HG02571 (cell line): ENCODE measurements at regions not wholly inside any gene's neighbourhood (a gene's known extent, or its start where the extent isn't known, plus 50 kb on each side); places are given as distances from the start of the nearest gene placed in this dataset.
A peak's percentile ranks its signal among the peaks of the same experiment; 100 is the strongest.
"Not testable (repeated sequence)": the region's sequence is repeated elsewhere in the genome, so short reads cannot be mapped to it uniquely, and the experiment has no call there.

Experiments used
- ATAC-seq: cut with Tn5 transposase; IDR thresholded peaks from one replicate; pipeline ENCODE4 v1.9.1; 2021; ENCODE audit warnings: mild to moderate bottlenecking, moderate library complexity; ENCODE audit not compliant: unreplicated experiment

DNA sequence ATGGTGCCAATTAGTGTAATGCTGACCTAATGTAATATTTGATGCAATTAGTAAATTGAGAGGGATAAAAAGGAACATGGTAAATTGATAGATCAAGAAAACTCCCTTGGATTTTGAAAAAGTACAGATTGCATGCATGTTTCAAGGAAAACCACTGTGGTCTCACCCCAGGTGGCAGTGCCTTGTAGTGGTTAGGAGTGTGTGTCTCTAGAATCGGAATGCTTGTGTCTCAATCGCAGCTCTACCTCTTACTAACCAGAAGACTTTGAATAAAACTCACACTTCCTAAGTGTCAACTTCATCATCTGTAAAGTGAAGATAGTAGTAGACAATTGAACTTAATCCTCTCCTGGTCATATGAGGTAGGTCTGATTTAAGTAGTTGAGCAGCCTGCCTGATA is 128.9 kb upstream of the GOT2 start:
- no peak for ATAC-seq

DNA sequence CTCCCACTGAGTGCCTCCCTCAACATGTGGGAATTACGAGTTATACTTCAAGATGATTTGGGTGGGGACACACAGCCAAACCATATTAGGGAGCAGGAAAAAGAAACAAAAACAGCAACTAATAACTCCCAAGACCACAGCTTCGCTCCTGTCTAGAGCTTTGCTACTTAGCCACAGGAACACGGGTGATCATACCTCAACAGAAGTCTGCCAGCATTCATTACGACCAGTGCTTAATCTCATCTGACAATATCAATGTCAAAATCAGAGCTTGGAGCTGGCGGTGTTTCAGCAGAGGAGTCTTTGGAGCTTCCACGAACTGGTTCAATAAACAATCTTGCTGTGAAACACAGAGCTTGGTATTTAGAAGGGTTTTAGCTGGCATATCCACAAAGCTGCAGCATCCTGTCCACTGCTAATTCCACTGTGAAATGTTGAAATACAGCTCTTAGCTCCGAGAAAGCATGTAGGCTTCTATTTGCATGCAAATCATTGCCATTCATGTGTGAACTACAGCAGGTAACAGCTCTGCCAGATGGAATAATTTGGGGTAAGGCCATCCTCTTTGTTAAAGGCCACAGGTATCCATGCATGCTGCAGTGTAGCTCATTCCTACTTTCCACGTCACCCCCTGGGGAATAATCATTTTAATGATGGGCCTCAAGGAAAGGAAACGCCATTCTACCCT is 128.4 kb upstream of the GOT2 start:
- ATAC-seq, result no peak

DNA sequence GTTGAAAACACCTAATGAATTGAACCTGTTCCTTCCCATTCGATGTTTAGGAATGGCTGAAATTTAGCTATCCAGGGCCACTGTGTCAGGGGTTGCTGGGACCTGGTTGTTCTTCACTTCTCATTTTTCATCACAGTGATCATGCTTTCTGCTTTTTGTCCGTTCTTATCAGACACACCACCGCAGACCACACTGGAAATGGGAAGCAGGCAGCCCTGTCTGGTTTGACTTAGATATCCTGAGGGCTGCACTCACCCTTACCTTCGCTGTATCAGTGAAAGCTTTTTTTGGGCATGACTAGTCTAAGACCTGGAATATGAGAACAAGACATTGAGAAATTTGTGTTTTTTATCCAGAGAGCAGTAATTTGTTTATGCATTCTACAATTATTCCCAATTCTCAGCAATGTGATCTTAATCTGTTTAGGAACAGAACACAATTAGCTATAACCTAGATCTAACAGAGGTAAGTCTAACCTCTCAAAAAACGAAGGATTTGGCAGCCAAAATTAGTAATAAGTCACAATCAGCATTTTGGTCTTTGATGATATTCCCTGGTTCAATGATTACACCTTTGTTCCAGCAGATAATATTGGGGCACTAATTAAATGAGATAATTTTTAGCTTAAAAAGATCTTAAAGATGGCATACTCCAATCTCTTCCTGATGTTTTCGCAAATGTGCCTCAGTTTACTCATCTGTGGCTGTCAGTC is 126.0 kb upstream of the GOT2 start:
- no peak for ATAC-seq

DNA sequence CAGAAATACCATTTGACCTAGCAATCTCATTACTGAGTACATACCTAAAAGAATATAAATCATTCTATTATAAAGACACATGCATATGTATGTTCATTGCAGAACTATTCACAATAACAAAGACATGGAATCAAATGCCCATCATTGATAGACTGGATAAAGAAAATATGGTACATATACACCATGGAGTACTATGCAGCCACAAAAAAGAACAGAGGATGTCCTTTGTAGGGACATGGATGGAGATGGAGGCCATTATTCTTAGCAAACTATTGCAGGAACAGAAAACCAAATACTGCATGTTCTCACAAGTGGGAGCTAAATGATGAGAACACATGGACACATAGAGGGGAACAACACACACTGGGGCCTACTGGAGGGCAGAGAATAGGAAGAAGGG is 124.5 kb upstream of the GOT2 start:
- not testable (repeated sequence) for ATAC-seq

DNA sequence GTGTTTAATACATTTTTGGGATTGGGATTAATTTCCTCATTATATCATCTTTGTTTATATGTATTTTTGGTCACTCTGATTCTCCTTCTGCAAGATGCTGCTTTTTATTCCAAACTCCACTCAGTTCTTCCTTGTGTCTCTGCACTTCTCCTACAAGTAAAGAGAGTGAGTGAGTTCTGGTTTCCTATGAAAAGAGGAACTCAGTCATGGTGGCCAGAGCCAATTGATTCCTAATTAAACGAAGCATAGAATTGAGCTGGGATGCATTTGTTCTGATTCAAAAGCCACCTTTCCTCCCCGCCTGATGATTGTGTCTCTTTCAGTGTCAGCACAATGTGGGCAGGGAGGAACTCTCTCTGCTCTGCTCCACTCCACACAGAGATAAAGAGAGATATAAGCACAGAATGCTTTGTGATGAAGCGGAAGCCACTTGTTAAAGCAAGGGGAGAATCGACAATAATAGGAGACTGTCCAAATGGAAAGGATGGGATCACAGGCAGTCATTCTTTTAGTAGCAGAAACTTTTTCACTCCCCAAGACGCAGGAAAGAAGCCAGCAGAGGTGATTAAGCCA is 121.3 kb upstream of the GOT2 start:
- ATAC-seq, result no peak

DNA sequence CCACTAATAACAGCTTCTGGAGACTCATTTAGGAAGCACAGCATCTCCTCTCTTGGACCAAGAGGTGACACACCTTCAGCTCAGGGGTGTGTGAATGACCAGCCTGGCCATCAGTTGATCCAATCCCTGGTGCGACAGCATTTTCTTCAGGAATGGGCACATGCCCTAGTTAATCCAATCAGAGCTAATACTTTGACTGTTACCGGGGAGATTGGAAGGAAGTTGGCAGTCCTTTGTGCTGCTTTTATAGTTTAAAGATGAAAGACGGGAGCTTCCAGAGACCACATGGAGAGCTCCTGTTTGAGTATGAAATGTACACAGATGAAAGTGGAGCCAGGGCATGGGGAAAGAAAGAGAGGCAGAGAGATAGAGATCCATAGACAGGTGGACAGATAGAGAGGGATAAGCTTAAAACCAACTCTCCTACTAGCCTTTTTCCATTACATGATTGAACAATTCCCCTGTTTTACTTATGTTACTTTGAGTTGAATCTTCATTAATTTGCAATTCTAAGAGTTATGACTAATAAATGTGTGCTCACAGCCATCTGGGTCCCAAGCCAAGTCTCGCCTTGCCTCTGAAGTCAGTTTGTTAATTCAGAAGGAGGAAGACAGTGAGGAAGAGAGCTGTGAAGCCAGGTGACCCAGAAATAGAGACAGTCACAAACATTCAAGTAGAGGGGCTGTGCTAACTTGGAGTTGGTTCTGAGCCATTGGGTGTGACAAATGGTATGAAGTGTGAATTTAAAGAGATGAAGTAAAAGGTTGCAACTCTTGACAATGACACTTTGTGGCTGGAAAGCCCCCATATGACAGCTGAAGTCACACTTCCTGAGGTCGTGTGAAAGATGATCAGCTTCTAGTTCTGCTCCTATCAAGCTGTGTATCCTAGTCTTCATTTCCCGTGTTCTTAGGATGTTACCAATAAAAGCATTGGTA is 120.0 kb upstream of the GOT2 start:
- peak; percentile 65 for ATAC-seq

DNA sequence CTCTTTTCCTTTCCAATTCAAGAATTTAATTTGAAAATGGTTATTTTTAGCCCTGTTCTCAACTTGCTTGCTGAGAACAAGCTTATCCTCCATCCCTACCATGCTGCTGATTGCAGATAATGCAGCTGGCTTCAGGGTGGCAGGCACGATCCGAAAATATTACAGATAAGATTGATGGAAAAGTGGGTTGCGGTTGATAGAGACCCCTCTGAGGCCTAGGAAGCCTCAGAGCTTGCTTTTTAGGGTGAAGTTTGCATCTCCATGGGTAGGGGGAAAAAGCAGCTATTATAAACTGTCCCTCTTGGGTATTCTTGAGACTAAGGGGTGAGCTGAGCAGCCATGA is 116.5 kb upstream of the GOT2 start:
- no peak for ATAC-seq

DNA sequence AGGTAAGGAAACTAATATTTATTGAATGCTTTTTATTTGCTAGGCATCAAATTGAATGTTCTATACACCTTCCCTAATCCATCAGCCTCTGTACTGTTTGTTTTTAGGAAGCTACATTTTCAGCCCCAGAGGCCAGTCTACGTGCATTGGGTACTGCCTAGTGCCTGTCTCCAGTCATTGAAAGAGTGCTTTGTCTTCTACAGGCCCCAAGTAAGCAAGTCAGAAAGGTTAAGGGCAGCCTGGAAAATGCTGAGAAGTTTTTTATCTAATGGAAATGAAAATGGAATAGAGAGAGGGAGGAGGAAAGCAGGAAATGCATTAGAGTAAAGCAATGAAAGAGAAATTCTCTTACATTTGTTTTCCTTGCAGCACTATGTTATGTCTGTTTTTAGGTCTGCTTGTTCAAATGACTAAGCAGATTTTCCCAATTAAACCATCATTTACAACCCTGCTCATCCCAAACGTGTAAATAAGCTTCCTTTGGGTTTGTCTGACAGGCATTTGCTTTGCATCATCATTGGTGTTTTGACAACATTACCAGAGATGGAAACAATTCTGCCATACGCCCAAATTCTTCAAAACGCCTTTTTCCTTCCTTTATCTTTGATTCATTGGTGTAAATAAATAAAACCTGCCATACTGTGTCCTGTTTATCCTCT is 116.0 kb upstream of the GOT2 start:
- ATAC-seq, result no peak

DNA sequence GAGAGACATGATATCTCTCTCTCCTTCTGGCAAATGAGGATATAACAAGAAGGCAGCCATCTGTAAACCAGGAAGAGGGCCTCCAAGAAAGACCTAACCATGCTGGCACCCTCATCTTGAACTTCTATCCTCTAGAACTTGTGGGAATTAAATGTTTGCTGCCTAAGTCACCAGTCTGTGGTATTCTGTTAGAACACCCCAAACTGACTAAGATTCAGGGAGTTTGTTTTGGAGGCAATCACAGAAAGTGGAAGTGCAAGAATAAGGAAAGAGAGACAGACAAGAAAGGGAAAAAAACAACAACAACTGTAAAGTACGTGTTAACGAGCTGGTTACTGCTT is 114.5 kb upstream of the GOT2 start:
- no peak for ATAC-seq

DNA sequence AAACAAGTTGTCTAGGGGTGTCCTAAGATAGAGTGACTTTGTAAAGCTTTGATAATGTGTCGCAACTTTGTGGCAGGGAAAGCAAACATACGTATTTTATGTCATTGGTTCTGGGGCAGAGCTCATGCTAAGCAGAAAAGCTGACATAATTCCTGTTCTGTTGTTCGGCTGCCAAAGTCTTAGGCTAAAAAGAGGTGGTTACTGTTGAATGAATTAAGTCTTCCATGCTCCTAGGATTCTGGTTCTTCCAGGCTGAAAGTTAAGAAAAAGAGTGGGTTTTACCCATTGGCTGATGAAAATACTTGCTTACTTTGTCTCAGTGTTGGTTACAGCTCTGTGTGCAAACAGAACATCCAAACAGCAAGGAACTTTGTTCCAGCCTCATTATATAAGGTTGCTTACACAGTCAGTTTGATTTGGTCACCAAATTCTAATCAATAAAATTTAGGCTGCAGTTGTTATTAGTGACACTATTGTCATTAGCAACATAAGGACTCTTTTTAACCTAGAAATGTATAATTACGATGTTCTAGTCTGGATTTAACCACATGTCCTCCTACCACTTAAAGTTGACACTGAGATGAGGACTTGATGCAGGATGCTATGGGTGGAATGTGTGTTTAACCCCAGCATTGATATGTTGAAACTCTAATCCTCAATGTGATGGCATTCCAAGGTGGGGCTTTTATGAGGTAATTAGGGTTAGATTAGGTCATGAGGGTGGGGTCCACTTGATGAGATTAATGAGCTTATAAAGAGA is 114.0 kb upstream of the GOT2 start:
- no peak for ATAC-seq

DNA sequence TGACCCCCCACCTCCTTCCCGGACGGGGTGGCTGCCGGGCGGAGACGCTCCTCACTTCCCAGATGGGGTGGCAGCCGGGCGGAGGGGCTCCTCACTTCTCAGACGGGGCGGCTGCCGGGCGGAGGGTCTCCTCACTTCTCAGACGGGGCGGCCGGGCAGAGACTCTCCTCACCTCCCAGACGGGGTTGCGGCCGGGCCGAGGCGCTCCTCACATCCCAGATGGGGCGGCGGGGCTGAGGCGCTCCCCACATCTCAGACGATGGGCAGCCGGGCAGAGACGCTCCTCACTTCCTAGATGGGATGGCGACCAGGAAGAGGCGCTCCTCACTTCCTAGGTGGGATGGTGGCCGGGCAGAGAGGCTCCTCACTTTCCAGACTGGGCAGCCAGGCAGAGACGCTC is 112.1 kb upstream of the GOT2 start:
- not testable (repeated sequence) for ATAC-seq

DNA sequence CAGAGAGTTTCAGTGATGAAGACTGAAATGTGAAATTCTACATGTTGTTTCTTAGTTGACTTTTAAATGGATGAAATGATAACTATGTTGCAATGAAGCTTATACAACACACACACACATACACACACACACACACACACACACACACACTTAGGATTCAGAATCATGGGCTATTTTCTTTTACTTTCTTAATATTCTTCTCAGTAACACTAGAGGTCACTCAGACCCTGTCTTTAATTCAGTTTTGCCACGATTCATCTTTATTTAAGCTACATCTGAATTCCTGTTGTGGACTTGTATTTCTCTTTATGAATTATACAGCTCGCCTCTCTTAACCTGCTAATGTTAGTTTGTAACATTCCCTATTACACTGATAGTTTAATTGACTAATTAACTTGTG is 109.6 kb upstream of the GOT2 start:
- ATAC-seq, result no peak

DNA sequence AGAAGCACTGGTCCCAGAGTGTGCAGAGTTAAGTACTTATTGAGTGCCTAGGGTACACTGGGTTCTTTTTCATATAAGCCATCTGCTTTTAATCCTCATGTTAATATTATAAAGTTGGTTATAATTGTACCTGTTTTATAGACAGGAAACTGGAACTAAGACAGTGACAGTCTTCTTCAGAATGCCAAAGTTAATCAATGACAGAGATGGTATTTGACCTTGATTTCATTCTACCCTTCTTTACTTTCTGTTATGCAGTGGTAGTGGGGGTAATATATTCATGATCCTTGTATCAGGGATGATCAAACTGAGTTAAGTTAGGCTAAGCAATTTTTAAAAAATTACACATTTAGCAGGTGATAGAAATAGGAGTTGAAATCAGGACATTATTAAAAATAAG is 108.6 kb upstream of the GOT2 start:
- no peak for ATAC-seq

DNA sequence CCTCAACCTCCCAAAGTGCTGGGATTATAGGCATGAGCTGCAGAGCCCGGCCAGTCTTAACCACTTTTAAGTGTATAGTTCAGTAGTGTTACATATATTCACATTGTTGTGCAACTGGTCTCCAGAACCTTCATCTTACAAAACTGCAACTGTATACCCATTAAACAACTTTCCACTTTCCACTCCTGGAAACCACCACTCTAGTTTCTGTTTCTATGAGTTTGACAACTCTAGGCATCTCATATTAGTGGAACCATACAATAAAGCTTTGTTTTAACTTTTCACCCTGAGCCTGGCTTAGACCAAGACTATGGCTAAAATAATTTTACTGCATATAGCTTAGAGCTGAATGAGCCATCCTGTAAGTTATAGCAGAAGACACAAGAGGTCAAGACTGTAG is 108.0 kb upstream of the GOT2 start:
- no peak for ATAC-seq

DNA sequence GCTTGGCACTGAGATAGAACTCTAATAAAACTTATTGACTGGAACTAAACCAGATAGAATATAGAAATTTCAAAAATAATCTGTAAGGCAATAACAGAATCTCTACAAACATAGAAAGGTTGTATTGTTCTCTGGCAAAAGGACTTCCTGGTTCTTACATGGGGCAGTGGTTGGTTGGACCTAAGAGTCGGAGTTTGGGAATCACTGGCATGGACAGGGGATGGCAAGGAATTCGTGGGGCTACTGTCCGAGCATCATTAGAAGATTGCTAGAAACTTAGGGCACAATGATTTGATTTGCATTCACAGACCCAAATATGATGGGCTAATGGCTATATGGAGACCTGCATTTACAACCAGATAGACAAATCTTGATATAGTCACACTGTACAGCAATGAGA is 103.8 kb upstream of the GOT2 start:
- no peak for ATAC-seq

DNA sequence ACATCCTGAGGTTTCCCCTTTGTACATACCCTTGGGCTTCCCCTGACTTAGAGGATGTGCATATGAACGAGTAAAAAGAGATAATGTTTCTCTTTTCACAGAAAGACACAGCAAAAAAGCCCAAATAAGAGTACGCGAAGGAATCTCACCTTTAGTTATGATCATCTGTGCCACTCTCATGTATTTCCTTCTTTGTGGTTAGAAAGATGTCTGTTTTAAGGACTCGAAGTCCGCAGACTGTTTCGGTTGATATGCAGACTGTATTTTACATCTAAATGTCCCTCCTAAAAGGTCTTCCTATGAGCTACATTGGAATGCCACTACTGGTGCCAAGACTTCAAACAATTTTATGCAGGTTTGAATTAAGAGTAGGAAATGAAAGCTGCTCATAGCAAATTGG is 102.3 kb upstream of the GOT2 start:
- no peak for ATAC-seq

DNA sequence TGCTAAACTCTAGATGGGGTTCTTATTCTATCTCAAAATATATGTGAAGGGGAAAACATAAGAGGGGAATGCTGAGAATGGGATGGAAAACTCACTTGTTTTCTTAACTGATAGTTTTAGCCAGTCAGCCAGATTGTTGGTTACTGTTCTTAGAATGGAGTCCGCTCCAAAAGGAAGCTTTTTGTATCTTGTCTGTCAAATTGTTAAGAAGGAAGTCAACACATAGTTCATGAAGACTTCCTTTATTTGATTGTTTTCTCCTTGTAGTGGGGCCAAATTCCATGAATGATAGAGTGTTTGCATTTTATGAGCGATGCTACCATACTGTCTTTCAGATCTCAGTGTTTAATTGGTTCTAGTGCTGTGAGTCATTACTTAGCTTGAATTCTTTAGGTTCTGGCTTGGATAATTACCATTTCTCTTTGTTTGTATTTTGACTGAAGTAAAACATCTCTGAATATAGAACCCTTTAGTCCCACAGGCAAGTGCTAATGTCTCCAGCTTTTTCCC is 98.3 kb upstream of the GOT2 start:
- no peak for ATAC-seq

DNA sequence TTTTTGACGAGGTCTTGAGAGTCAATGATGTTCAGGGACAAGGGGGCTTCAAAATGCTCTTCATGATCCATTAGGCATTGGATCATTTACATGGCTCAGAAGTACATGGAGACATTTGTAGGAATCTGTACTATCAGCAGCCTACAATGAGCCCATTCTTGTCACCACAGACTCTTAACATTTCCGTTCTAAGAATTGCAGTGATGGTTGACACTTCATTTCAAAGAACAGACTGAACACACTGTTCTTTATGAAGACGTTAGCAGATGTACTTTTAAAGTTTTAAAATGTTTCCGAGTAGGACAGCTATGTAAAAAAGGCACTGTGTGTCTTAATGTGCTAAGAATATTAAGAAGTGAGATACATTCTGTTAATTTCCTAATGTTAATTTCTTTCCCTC is 97.3 kb upstream of the GOT2 start:
- ATAC-seq, result no peak

DNA sequence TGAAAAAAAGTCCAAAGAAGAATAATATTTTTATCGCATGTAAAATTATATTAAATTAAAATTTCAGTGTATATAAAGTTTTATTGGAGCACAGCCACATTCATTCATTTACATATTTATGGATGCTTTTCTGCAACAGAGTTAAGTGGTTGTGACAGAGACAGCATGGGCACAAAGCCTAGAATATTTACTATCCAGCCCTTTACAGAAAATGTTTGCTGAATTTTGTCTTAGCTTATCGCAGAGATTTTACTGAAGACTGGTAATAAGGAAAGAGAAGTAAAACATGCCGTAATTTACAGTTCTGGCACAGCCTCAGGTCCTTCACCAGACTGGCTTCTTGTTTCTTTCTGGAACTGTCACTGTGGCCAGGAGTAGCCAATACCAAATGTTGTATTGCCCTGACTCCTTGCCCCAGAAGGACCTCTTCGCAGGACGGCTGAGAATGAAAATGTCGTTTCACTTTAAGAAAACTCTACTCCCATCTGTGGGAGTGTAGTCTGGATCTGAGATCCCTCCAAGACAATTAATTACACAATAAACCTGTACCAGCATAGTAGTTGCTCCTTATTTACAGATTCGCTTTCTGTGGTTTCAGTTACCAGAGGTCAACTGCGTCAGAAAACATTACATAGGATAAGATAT is 94.9 kb upstream of the GOT2 start:
- no peak for ATAC-seq

DNA sequence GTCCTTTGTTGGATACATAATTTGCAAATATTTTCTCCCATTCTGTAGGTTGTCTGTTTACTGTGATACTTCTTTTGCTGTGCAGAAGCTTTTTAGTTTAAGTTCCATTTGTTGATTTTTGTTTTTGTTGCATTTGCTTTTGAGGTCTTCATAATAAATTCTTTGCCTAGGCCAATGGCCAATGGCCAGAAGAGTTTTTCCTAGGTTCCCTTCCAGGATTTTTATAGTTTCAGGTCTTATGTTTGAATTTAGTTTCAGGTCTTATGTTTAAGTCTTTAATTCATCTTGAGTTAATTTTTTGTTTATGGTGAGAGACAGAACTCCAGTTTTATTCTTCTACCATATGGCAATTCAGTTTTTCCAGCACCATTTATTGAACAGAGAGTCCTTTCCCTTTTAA is 90.1 kb upstream of the GOT2 start:
- ATAC-seq, result no peak
